SK-N-SH treated with all-trans-retinoic acid at 6 μM for 48 hours (cell line): ENCODE measurements at regions not wholly inside any gene's neighbourhood (a gene's known extent, or its start where the extent isn't known, plus 50 kb on each side); places are given as distances from the start of the nearest gene placed in this dataset.

Experiments
- BACH2 ChIP-seq: fragments of 250-450 bp; sonication (Bioruptor Pico); IDR thresholded peaks from 2 replicates; pipeline ENCODE4 v1.9.0; 2021; ENCODE audit warnings: mild to moderate bottlenecking, borderline replicate concordance
- CREB5 ChIP-seq: fragments of 250-450 bp; sonication (Bioruptor Pico); IDR thresholded peaks from 2 replicates; pipeline ENCODE4 v1.5.1; 2020; ENCODE audit warnings: low read depth, mild to moderate bottlenecking, moderate library complexity
- GLIS3 ChIP-seq: fragments of 250-450 bp; sonication (Bioruptor Pico); IDR thresholded peaks from 2 replicates; pipeline ENCODE4 v1.5.0; 2020; ENCODE audit warnings: mild to moderate bottlenecking, moderate library complexity
- ISL1 ChIP-seq: fragments of 250-450 bp; sonication (Bioruptor Pico); IDR thresholded peaks from 2 replicates; pipeline ENCODE4 v2.1.2; 2022; ENCODE audit warnings: mild to moderate bottlenecking, moderate library complexity
- OSR1 ChIP-seq: fragments of 250-450 bp; sonication (Bioruptor Pico); IDR thresholded peaks from 2 replicates; pipeline ENCODE4 v1.8.0; 2022; ENCODE audit warnings: moderate library complexity, mild to moderate bottlenecking, inconsistent platforms
- PATZ1 ChIP-seq: fragments of 250-450 bp; sonication (Bioruptor Pico); IDR thresholded peaks from 2 replicates; pipeline ENCODE4 v1.8.0; 2020; ENCODE audit warnings: mild to moderate bottlenecking, moderate library complexity, borderline replicate concordance
- TCF4 ChIP-seq: fragments of 250-450 bp; sonication (Bioruptor Pico); IDR thresholded peaks from 2 replicates; pipeline ENCODE4 v1.8.0; 2021; ENCODE audit warnings: mild to moderate bottlenecking, moderate library complexity, borderline replicate concordance
- TOX ChIP-seq: fragments of 250-450 bp; sonication (Bioruptor Pico); IDR thresholded peaks from 2 replicates; pipeline ENCODE4 v1.8.0; 2021; ENCODE audit warnings: mild to moderate bottlenecking, moderate library complexity, borderline replicate concordance
- TSHZ2 ChIP-seq: fragments of 250-450 bp; sonication (Bioruptor Pico); IDR thresholded peaks from 2 replicates; pipeline ENCODE4 v1.5.0; 2020; ENCODE audit warnings: mild to moderate bottlenecking, moderate library complexity
- ZC3H10 ChIP-seq: fragments of 250-450 bp; sonication (Bioruptor Pico); IDR thresholded peaks from 2 replicates; pipeline ENCODE4 v1.5.1; 2021; ENCODE audit warnings: mild to moderate bottlenecking, moderate library complexity
- ZFP3 ChIP-seq: fragments of 250-450 bp; sonication (Bioruptor Pico); IDR thresholded peaks from 2 replicates; pipeline ENCODE4 v1.5.0; 2020; ENCODE audit warnings: mild to moderate bottlenecking, moderate library complexity
- ZNF565 ChIP-seq: fragments of 450-650 bp; formaldehyde crosslinking; conservative IDR thresholded peaks from 2 replicates; pipeline ENCODE4 v1.5.0; 2020; ENCODE audit warnings: low read depth, mild to moderate bottlenecking, moderate library complexity

- TF ChIP-seq TOX (CRISPR knock-in tag): no peak
- no peak for TF ChIP-seq TSHZ2
- TF ChIP-seq TCF4 (CRISPR knock-in tag): no peak
- no peak for TF ChIP-seq ZNF565 (CRISPR knock-in tag)
- TF ChIP-seq ZFP3 (CRISPR knock-in tag): no peak
- no peak for TF ChIP-seq CREB5 (CRISPR knock-in tag)
- no peak for TF ChIP-seq PATZ1 (CRISPR knock-in tag)
- no peak for TF ChIP-seq OSR1
- TF ChIP-seq GLIS3 (CRISPR knock-in tag): no peak
- no peak for TF ChIP-seq BACH2 (CRISPR knock-in tag)
- TF ChIP-seq ISL1 (CRISPR knock-in tag): no peak
- TF ChIP-seq ZC3H10 (CRISPR knock-in tag): no peak
These were observed 68.0 kb upstream of the ALDH1A1 start for GRCh38 chr9:73020877-73021276.
